Activated CD4-positive, CD25-positive, alpha-beta regulatory T cell (primary cell): ENCODE measurements at regions not wholly inside any gene's neighbourhood (a gene's known extent, or its start where the extent isn't known, plus 50 kb on each side); places are given as distances from the start of the nearest gene placed in this dataset.

ENCODE experiments used
- DNase-seq, 4 experiments: peaks; one replicate each; lab custom pipeline; 2025; lab: John Stamatoyannopoulos, UW

- no peak for DNase-seq
Observed at GRCh38 chr9:38285236-38285635, 107.3 kb upstream of the ALDH1B1 start.

GRCh38 chr9:38284588-38285051, 107.9 kb upstream of the ALDH1B1 start:
- DNase-seq: no peak

- no peak for DNase-seq
Observed at GRCh38 chr9:38284039-38284575, 108.4 kb upstream of the ALDH1B1 start.

- DNase-seq: no peak
Observed at GRCh38 chr9:38282756-38283155, 109.7 kb upstream of the ALDH1B1 start.

- DNase-seq: no peak
Observed at GRCh38 chr9:38281917-38282316, 110.6 kb upstream of the ALDH1B1 start.

- no peak for DNase-seq
Observed at GRCh38 chr9:38281196-38281595, 111.3 kb upstream of the ALDH1B1 start.

GRCh38 chr9:38280251-38280800, 112.2 kb upstream of the ALDH1B1 start:
- no peak for DNase-seq

- DNase-seq: no peak
Observed at GRCh38 chr9:38278931-38279679, 113.4 kb upstream of the ALDH1B1 start.

GRCh38 chr9:38278457-38278856, 114.0 kb upstream of the ALDH1B1 start:
- no peak for DNase-seq

- DNase-seq: no peak
Observed at GRCh38 chr9:38277601-38278200, 114.8 kb upstream of the ALDH1B1 start.

- DNase-seq: no peak
Observed at GRCh38 chr9:38276771-38277439, 115.6 kb upstream of the ALDH1B1 start.

- DNase-seq: no peak
Observed at GRCh38 chr9:38274800-38275199, 117.7 kb upstream of the ALDH1B1 start.

GRCh38 chr9:38272710-38273109, 119.8 kb upstream of the ALDH1B1 start:
- DNase-seq: no peak

- DNase-seq: no peak
Observed at GRCh38 chr9:38271666-38272241, 120.7 kb upstream of the ALDH1B1 start.

- no peak for DNase-seq
Observed at GRCh38 chr9:38269775-38270174, 122.7 kb upstream of the ALDH1B1 start.

GRCh38 chr9:38263532-38263931, 129.0 kb upstream of the ALDH1B1 start:
- no peak for DNase-seq

GRCh38 chr9:38259519-38260218, 132.8 kb upstream of the ALDH1B1 start:
- no peak for DNase-seq

- DNase-seq: no peak
Observed at GRCh38 chr9:38259056-38259455, 133.4 kb upstream of the ALDH1B1 start.

GRCh38 chr9:38257626-38258215, 134.8 kb upstream of the ALDH1B1 start:
- DNase-seq: no peak

- DNase-seq: no peak
Observed at GRCh38 chr9:38256461-38256860, 136.0 kb upstream of the ALDH1B1 start.

- no peak for DNase-seq
Observed at GRCh38 chr9:38255599-38255998, 136.9 kb upstream of the ALDH1B1 start.
